BJ (cell line): ENCODE measurements at regions not wholly inside any gene's neighbourhood (a gene's known extent, or its start where the extent isn't known, plus 50 kb on each side); places are given as distances from the start of the nearest gene placed in this dataset.

Experiments
- CTCF ChIA-PET: fragments of 350-600 bp; formaldehyde crosslinking; extraction: SDS; loops from one replicate; lab custom pipeline; 2021; ENCODE audit warnings: antibody characterized with exemption, inconsistent platforms; lab: Yijun Ruan, JAX
- POLR2A ChIA-PET: fragments of 300-600 bp; sonication (Branson Sonifier 250); formaldehyde crosslinking; extraction: SDS; loops from one replicate; lab custom pipeline; 2021; ENCODE audit warnings: antibody characterized with exemption; lab: Charles Lee
- DNase-seq: peaks from one replicate; pipeline ENCODE4 v3.0.0-alpha.2; 2011; ENCODE audit warnings: low read depth
- H3K27me3 ChIP-seq: 2 replicates; pipeline ENCODE4 v1.6.0; 2011; ENCODE audit warnings: low read length; ENCODE audit not compliant: control insufficient read depth, insufficient read depth
- H3K36me3 ChIP-seq: 2 replicates; pipeline ENCODE4 v1.5.1; 2011; ENCODE audit warnings: low read length; ENCODE audit not compliant: control insufficient read depth, insufficient read depth
- H3K4me3 ChIP-seq: 2 replicates; pipeline ENCODE4 v1.5.1; 2011; ENCODE audit warnings: low read depth, mild to moderate bottlenecking, control low read depth, low read length
- TF ChIP-seq, protein P1 (sequence below): IDR thresholded peaks from 2 replicates; pipeline ENCODE4 v1.5.1; 2011; ENCODE audit warnings: low read depth, mild to moderate bottlenecking, control low read depth, inconsistent platforms, low read length, moderate library complexity; ENCODE audit not compliant: insufficient read depth

DNA sequence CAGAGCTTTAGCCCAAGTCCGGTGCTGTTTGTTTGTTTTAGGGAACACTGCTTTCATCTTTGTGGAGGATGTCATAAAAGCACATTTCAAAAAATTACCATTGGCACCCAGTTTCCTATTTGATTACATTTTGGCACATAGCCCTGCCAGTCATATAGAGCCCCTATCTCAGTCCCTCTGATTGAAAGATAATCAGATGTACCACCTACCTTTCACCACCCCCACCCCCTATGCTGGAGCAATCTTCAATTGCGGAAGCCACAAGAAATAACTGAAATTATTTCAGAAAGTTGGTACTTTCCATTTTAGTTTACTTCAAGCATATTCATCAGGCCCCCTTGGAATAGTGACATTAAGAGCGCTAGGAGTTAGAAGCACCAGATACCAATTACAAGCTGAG, 136.7 kb upstream of the RPL34 start:
- ChIA-PET CTCF (no interaction called here), POLR2A (no interaction called here)
- TF ChIP-seq, protein P1, sequence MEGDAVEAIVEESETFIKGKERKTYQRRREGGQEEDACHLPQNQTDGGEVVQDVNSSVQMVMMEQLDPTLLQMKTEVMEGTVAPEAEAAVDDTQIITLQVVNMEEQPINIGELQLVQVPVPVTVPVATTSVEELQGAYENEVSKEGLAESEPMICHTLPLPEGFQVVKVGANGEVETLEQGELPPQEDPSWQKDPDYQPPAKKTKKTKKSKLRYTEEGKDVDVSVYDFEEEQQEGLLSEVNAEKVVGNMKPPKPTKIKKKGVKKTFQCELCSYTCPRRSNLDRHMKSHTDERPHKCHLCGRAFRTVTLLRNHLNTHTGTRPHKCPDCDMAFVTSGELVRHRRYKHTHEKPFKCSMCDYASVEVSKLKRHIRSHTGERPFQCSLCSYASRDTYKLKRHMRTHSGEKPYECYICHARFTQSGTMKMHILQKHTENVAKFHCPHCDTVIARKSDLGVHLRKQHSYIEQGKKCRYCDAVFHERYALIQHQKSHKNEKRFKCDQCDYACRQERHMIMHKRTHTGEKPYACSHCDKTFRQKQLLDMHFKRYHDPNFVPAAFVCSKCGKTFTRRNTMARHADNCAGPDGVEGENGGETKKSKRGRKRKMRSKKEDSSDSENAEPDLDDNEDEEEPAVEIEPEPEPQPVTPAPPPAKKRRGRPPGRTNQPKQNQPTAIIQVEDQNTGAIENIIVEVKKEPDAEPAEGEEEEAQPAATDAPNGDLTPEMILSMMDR = no peak
- H3K36me3 ChIP-seq = no peaks in the 10 kb centered on the region
- H3K27me3 ChIP-seq = no peaks in the 10 kb centered on the region
- no peak for DNase-seq
- no peak overlapping the region for H3K4me3 ChIP-seq

DNA sequence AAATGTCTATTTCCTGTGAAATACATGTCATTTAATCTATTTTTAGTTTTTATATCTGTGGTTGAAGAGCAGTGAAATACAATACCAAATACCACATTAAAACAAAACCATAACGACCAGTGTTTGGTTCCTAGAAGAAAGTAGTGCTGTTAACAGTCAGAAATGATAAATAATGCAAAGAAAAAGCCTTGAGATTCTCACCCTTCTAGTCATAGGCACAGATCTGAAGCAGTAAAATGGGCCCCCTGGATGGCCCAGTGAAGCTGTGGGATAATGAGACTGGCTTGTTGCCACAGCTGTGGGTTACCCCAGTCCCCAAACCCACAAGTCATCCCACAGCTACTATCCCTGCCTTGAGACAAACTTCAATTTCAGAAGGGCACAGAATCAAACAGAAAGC, 137.3 kb upstream of the RPL34 start:
- ChIA-PET POLR2A (no interaction called here), CTCF (no interaction called here)
- no peak for DNase-seq
- H3K36me3 ChIP-seq = no peaks in the 10 kb centered on the region
- TF ChIP-seq, protein P1 = no peak
- no peaks in the 10 kb centered on the region for H3K27me3 ChIP-seq
- no peak overlapping the region for H3K4me3 ChIP-seq

DNA sequence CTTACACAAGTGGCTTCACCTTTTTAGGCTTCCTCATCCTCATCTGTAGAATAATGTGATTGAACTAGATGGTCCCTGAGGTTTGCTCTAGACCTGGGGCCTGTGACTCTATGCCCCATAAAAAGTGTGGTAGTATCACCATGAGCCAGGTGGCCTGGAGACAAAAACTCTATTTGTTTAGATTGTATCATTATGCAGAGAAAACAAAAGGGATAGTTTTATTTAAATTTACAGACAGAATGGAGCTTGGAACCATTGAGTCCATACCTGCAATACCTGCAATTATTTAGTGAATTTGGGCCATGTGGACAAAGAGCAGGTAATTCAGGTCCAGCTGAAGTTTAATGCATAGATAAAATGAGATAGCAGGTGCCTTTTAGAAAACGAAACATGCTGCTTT, 139.5 kb upstream of the RPL34 start:
- DNase-seq = no peak
- no peaks in the 10 kb centered on the region for H3K27me3 ChIP-seq
- CTCF ChIA-PET = interaction anchor here (0.8 to 1.4 kb wide), 2 partner anchors 8 to 13 kb away, joined by 3 read pairs; no protein-coding TSS in a partner anchor
- H3K36me3 ChIP-seq = no peaks in the 10 kb centered on the region
- H3K4me3 ChIP-seq = no peak overlapping the region
- POLR2A ChIA-PET = no interaction called here
- TF ChIP-seq, protein P1 = no peak

DNA sequence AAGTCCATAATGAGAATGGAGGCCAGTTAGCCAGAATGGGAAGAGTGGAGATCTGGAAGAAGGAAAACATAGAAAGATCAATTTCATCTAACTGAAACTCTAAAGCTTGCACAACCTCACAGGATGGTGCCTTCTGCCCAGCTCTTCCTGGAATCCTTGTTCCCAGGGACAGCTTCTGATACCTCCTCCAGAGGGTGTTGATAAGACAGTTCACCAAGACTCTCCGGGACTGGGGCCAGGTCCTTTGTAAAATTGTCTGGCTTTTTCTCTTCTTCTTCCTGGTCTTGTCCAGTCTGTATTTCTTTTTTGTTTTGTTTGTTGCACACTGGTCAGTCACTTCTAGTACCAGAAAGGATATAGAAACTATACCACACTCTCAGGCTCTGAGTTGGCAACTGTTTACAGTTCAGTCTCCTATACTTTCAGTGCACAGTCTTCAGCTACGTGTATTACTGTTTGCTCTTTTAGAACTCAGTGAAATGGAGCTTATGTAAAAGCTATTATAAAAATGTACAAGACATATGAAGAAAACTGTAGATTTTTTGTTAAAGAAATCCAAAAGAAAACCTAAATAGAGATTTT, 142.8 kb upstream of the RPL34 start:
- ChIA-PET CTCF (no interaction called here), POLR2A (no interaction called here)
- H3K27me3 ChIP-seq = no peaks in the 10 kb centered on the region
- TF ChIP-seq, protein P1 = no peak
- no peaks in the 10 kb centered on the region for H3K36me3 ChIP-seq
- no peak for DNase-seq
- no peak overlapping the region for H3K4me3 ChIP-seq

DNA sequence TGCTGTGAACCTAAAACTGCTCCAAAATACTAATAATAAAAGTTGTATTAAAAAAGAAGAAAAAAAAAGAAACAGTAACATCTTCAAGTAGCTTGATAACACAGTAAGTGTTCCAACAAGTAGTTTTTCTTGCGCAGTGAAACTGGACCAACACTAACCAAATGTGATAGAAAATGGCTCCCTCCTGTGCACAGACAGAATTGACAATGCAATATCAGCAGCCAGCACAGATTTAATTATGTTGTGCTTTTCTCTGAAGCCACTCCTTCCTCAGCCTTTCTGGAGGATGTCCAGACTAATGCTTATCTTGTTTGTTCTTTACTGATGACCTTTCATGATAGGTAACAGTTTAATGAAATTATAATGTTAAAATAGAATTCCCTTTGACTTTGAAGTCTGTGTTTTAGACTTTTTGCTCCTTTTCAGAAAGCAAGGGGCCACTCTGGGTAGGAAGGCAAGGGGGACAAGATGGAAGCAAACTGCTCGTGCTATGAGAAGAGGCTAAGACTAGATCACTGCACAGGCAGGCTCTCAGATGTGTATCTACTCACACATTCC, 147.1 kb upstream of the RPL34 start:
- Histone ChIP-seq H3K27me3 (no peaks in the 10 kb centered on the region), H3K36me3 (no peaks in the 10 kb centered on the region), H3K4me3 (no peak overlapping the region)
- ChIA-PET CTCF (interaction anchor here (0.6 kb wide), 1 partner anchor 121 kb away, joined by 3 read pairs; no protein-coding TSS in a partner anchor), POLR2A (no interaction called here)
- TF ChIP-seq, protein P1 = no peak
- DNase-seq = no peak
